Hippocampal formation (tissue), 2 donors: ENCODE measurements at regions not wholly inside any gene's neighbourhood (a gene's known extent, or its start where the extent isn't known, plus 50 kb on each side); places are given as distances from the start of the nearest gene placed in this dataset.
A peak's percentile ranks its signal among the peaks of the same experiment; 100 is the strongest.

Experiments used
- DNase-seq, 2 donors: peaks; one replicate each; lab custom pipeline; 2025; lab: John Stamatoyannopoulos, UW

- DNase-seq, result no peak
These were observed 477.3 kb upstream of the ARRDC4 start for GRCh38 chr15:97483232-97483631.

DNA sequence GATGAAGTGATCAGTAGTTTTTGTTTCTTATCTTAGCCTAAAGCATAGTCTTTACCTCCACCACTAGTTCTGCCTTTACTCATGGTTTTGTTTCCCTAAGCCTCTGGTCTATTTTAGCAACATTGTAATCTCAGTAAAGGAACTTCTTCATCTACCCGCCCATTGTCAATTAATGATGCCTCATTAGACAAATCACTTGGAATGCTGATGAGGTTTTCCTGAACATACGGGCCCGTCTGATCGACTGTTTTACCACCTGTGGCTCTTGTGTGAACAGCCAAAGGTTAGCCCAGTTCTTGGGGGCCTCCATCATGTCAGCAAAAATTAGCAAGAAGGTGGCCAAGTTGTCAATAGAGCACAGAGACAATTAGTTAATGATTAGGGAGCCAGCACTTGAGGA, 470.1 kb upstream of the ARRDC4 start:
- DNase-seq, result no peak

DNA sequence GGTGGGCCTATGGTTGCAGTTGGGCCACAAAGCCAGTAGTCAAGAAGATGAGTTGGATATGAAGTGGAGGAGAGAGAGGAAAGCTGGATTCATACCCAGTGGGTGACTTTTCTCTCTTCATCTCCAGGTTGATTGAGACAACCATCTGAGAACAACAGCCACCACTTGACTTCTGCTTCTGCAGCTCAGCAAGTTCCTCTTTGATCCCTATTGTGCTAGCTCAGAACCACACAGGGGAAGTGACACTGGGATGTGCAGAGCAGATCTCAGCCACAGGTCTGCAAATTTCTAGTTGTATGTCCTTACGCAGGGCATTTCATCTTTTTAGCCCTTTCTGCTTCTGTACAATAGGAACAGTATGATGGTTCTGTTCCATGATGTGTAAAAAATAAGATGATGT, 459.2 kb upstream of the ARRDC4 start:
- DNase-seq, result no peak

- DNase-seq, result no peak
These were observed 458.5 kb upstream of the ARRDC4 start for GRCh38 chr15:97502038-97502437.

GRCh38 chr15:97504031-97504792, 456.3 kb upstream of the ARRDC4 start:
- no peak for DNase-seq

- DNase-seq, result no peak
These were observed 442.8 kb upstream of the ARRDC4 start for GRCh38 chr15:97517737-97518136.

GRCh38 chr15:97520689-97521088, 439.8 kb upstream of the ARRDC4 start:
- DNase-seq, result no peak

DNA sequence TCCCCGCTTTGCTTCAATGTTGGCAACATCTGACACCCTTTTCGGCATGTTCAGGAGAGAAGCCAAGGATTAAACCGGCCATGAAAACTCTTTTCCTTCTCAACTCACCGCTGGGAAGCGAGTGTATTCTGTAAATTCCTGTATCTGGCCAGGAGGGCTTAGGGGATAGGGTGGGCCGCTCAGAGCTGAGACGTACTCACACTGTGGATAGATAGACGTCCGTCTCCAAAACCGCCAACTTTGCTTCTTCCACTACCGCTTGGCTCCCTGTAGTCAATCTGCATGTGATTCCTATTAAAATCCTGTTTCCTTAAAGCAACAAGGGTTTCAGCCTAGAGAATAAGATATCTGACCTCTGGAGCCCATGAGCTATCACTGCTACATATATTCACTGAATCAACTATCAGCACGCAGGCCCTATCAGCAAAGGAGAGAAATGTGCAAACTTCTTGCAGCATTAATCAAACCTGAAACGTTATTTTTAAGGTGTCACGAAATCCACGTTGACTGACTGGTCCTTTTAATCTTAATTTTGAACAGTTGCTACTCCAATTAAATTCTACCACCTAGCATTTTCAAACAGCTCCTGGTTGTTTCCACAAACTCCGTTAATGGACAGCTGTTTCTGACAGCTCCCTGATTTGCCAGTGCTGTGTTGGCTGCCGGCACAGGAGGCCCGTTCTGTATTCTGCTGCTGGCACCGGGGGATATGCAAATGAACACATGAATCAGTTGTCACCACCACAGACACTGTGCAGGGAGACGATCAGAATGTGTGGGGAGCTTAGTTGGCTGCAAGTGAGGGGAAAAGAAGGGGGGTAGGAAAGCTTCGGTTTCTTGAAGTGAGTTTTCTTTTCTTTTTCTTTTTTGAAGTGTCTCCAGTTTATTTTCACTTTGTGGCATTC, 438.9 kb upstream of the ARRDC4 start:
- DNase-seq, result peak; percentile 16 to 26

- no peak for DNase-seq
These were observed 438.2 kb upstream of the ARRDC4 start for GRCh38 chr15:97522347-97522746.

- no peak for DNase-seq
These were observed 434.7 kb upstream of the ARRDC4 start for GRCh38 chr15:97525809-97526208.

GRCh38 chr15:97528238-97528637, 432.3 kb upstream of the ARRDC4 start:
- no peak for DNase-seq

DNA sequence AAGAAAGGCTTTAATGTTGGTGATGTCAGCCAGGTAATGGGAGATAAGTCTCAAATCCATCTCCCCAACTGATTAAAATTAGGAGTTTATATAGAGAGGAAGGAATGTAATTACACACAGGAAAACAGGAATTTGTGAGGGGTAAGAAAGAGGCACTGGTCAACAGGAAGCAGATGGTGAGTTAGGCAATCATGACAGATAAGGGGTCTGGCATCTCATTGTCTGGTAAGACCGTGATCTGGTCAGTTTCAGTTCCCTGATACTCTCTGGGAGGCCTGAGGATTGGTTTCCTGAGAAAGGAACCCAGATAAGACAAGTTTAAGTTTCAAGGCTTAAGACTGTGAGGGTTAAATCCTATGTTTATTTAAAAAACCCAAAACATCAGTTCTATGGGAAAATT, 414.7 kb upstream of the ARRDC4 start:
- no peak for DNase-seq

DNA sequence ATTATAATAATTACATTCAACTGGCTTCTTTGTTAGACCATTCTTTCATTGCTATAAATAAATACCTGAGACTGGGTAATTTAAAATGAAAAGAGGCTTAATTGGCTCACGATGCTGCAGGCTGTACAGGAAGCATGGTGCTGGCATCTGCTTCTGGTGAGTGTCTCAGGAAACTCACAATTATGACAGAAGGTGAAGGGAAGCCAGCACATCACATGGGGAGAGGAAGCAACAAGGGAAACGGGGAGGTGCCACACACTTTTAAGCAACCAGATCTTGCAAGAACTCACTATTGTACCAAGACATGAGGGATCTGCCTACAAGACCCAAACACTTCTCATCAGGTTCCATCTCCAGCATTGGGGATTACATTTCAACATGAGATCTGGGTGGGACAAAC, 413.1 kb upstream of the ARRDC4 start:
- no peak for DNase-seq

DNA sequence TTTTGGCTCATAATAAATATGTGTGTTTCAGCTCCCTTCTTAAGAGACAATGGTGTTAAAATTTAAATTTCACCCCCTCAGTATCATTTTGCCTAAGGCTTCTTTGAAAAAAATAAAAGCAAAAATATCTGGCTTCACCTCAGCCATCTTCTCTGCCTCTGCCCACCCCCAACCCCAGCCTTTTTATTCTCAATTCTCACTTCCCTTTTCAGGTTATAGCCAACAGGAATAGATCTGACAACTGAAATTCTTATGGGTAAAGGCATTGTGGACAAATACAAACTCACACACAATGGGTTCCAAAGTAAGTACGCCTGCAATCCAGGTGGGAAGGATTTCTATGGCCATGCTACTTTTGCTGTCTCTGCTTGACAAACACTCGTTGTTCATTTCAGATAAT, 399.0 kb upstream of the ARRDC4 start:
- no peak for DNase-seq

- no peak for DNase-seq
These were observed 397.0 kb upstream of the ARRDC4 start for GRCh38 chr15:97563516-97563915.

- DNase-seq, result no peak
These were observed 393.5 kb upstream of the ARRDC4 start for GRCh38 chr15:97566961-97567360.

- no peak for DNase-seq
These were observed 393.1 kb upstream of the ARRDC4 start for GRCh38 chr15:97567411-97567810.

DNA sequence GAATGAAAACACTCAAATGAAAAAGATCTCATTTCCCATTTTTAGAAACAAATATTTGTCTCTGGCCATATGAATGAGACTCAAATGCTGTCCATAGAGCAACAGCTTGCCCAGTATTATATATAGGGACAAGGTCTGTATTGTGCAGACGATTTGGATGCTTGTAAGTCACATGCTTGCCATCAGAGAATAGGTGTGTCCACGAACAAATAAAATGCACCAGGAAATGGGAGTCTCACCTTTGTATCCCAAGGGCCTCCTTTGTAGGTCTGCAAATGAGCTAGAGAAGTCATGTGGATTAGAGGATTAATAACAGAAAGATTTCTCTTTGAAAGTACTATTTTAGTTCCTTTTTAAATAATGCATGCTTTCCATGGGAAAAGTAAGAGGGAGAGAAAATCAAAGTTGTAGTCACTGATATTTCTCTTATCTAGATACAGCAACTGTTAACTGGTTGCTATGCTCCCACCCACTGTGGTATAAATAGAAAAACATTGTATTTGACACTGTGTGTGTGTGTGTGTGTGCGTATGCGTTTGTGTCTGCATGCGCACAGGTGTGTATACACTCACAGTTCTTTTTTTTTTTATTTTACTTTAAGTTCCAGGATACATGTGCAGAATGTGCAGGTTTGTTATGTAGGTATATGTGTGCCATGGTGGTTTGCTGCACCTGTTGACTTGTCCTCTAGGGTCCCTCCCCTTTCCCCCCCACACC, 383.4 kb upstream of the ARRDC4 start:
- DNase-seq, result no peak

GRCh38 chr15:97585408-97585807, 375.1 kb upstream of the ARRDC4 start:
- DNase-seq, result no peak

- DNase-seq, result no peak
These were observed 367.7 kb upstream of the ARRDC4 start for GRCh38 chr15:97592778-97593177.

DNA sequence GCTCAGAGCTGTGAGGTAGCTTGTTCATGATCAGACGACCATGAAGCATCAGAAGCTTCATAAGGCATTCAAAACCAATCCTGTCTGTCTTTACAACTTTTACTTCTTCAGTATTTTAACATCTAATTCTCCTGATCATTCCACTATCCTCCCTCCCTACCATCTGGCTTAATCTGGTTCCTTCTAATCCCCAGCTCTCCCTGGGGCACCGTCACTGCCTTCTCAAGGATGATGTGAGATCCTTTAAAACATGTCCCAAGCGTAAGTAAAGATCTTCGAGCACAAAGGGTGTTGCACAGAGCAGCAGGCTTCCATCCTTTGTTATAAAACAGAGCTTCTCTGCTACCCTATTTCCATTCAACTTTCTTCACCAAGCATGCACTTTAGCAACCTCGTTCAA, 362.7 kb upstream of the ARRDC4 start:
- no peak for DNase-seq

GRCh38 chr15:97598353-97598798, 362.1 kb upstream of the ARRDC4 start:
- DNase-seq, result no peak
